ENCODE measurements at regions not wholly inside any gene's neighbourhood (a gene's known extent, or its start where the extent isn't known, plus 50 kb on each side); places are given as distances from the start of the nearest gene placed in this dataset.

DNA sequence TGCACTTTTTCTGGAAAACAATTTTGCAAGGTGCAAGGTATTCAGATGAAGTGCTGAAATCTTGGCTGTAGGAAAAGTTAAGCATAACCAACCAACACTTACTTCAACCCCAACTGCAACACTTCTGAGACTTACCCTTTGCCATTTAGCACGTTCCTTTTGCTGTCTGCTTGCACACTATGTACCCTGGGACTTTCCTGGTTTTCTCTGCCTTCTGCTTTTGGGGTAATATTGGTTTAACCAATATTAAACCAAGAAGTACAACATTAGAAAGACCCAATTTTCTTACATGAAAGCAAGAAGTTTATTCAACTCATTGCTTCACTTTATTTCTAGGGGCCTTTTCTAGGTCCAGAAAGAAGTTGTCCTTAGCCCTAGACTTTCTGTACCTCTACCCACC lies 193.0 kb downstream of the HLX start:
- no peak for DNase-seq

DNA sequence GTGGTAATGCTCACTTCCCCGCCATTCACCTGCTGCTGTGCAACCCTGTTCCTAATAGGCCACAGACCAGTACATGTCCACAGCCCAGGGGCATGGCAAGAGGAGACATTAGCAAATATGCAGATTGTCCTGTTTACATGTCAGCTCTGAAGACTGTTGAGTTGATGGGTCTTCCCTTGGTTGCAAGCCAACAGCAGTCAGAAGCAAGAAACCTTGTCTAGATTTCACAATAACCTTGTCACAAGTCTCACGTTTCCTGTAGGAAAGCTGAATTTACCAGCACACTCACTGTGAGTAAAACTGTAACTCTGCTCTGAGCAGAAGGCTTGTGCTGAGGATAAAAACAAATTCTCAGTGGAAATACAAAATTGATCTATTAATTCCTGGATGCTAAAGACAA lies 195.1 kb downstream of the HLX start:
- no peak for DNase-seq

DNA sequence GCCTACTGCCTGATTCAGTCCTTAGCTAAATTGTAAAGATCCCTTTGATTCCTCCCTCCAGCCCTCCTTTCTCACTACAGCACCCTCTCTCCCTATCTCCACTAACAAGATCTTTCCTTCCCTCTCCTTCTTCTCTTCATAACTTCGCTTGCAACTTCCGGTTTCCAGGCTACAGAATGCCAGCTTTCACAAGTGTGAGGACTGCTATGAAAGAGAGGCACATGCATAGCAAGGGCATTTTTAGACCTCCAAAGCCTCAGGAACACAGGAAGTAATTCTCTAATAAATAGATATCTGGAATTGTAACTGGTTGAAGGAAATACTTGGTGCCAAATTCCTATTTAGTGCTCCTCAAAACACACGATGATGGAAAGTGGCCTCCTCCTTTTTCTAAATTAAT lies 196.7 kb downstream of the HLX start:
- DNase-seq: no peak

DNA sequence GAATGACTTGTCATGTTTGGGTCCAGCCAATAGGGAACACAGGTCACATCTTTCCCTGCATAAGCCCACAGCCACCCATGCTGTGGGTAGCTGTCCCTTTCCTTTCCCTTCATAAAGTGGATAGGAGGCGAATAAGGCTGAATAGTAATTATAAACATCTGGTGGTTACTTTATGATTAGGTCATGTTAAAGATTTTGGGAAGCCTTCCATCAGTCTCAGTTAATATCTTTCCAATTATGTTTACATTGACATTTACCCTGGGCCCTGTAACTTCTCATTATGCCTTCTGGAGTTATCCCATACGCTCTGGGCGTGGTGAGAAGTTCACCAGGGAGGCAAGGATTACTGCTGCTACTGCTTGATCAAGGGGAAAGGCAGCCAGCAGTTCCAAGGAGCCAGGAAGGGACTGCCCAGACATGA lies 197.2 kb downstream of the HLX start:
- DNase-seq: no peak

DNA sequence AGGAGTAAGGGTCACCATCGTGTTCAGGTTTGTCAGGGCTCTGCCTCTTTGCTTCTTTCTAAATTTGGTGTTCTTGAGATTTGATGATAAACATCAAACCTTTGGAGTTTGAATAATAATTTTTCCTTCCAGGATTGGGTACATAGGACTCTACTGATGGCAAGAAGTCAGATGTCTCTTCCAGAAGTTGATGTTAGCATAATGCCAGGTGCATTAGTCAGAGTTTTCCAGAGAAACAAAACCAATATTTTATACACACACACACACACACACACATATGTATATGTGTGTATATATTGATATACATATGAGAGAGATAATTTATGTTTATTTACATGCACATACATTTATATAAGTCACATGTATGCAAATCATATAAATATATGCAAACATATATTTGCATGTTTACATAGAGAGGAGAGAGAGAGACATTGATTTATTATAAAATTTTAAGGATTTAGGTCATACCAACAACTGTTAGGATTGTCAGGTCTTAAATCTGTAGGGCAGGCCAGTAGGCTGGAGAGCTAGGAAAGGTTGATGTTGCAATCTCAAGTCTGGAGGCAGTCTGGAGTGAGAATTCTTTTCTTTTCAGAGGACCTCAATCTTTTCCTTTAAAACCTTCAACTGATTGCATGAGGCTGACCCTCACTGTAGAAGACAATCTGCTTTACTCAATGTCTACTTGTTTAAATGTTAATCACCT lies 199.2 kb downstream of the HLX start:
- DNase-seq: no peak

DNA sequence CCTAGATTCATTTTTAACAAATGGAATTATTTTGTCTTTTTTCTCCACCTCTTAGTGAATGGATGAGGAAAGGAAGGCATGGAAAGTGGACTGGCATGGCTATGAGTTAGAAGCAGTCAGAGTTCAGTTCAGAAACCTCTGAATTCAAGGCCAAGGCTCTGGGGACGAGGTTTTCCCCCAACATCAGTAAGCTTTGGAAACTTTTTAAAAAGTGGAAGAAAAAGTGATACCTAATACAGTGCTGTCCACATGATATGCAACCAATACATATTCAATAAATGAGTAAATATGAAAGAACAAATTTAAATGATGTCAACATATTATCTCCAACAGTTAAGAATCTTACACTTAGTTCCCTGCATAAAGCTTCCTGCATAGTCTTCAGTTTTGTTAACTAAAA lies 204.7 kb downstream of the HLX start:
- DNase-seq: no peak

DNA sequence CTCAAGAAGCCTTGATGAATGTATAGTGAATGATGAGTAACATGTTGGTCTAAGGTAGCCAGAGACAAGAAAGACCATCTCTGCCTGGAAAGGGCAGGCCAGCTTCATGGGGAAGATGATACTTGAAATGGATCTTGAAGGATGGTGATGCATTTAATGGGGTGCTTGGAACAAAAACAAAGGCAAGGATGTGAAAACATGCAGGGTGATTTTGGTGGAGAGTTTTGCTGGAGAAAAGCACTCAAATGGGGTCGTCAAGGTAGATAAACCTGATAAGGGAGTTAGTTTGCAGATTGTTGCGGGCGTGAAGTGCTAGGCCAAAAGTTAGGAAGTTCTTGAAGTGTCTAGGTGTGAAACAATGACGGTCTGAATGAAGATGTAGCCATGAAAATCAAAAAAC lies 205.4 kb downstream of the HLX start:
- no peak for DNase-seq

DNA sequence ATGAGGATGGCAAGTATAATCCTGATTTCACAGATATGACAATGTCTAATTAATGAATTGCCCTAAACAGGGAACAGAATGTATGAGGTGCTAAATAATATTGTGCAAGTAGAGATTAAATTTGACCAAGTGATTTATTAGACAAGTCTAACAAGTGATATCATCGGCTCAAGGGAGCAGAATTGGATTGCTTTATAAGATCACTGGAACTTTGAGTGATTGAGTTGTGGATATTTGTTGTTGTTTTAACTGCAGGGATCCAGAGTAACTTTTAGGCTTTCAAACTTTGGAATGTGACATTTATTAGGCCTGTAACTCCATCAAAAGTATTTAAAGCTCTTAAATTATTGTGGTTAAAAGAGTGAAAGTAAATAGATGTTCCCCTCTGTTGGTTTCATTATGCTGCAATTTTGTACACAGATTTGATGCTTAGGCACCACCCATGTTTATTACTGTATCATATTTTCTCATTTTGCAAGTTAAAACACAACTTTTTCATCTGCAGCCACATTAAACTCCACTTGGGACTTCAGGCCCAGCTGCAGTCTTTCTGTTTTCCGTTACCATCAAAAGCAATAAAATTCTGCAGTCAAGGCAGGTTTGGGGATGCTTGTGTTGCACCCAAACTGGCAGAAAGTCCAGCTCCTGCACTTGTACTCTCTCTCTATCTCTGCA lies 206.6 kb downstream of the HLX start:
- DNase-seq: no peak

DNA sequence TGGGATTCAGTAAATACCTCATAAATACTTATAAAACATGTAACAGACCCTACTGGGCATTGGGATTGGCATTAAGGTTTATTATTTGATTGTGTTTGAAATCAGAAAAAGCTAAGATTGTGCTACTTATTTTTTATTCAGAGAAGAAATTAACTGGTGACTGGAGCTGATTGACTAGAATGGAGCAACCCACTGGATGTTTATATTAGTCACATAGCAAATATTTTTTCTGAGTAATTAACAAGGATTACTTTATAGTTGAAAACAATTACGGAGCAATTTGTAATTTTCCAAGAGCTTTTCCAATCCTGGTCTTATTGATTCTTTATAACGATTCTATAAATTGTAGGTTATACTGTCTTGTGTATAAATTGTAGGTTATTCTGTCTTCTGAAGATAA lies 208.7 kb downstream of the HLX start:
- DNase-seq: no peak

DNA sequence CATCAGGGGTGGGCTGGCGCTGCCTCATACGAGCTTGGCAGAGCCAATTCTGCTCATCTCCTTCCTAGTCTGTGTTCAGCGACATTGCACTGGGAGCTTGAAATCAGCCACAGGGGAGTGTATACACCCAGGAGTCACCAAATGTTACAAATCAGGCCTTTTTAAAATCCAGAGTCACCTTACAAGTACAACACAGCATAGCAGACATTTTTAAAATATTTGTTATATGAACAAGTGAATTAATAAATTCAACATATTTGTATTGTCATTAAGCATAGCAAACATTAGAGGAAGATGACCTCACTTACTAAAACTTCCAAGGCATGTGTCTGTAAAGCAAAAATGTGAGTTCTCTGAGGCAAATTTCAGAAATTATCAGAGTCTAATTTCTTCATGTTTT lies 210.0 kb downstream of the HLX start:
- DNase-seq: no peak

DNA sequence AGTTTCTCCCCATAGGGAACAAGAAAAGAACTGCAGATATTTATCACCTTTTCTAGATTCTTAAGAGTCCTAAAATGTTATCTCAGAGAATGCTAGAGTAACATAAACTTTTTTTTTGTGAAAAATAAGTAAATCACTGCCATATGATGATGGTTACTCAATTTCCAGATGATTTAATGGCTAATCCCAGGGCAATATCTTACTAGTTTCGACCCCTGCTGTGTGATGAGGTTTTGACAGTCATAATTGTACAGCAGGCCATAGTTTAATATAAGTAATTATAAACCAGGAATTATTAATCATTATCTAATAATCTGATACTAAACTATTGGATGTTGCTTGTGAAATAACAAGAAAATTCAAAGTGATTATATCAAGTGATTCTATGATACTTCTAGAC lies 210.6 kb downstream of the HLX start:
- DNase-seq: no peak

DNA sequence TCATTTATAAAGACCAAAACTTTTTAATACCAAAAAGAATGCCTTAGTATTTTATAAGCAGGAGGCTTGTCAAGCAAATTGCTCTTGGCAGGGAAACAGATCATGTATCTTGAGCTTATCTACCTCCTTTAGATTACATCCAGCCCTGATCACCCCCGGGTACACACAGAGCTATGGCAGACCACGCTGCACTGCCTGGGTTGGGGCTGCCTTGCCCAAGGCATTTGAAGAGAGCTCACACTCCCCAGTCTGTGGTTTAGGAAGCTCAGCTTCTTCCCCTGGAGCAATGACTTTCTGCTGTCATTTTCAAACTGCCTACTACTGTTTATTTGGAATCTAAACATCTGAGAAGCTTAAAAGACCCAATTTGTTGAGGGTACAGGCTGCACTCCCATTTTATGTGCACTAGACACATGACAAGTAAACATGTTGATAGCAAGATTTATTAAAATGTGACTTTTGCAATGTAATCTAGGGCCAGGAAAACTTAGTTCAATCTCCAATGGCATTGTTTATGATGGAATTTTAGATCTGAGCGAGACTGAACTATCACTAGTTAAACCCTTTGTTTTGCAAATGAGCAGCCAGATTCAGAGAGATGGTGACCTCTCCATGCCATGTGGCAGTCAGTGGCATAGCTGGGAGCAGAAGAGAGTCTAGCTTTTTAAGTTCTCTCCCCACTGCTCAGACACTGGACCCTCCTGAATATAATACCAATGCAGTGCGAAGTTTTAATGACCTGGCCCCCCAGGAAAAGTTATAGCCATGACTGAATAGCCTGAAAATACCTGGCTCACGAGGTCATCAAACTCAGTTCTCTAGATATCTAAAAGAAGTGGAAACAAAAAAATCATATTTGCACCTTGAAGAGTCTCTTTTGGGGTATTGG lies 214.9 kb downstream of the HLX start:
- DNase-seq: no peak

DNA sequence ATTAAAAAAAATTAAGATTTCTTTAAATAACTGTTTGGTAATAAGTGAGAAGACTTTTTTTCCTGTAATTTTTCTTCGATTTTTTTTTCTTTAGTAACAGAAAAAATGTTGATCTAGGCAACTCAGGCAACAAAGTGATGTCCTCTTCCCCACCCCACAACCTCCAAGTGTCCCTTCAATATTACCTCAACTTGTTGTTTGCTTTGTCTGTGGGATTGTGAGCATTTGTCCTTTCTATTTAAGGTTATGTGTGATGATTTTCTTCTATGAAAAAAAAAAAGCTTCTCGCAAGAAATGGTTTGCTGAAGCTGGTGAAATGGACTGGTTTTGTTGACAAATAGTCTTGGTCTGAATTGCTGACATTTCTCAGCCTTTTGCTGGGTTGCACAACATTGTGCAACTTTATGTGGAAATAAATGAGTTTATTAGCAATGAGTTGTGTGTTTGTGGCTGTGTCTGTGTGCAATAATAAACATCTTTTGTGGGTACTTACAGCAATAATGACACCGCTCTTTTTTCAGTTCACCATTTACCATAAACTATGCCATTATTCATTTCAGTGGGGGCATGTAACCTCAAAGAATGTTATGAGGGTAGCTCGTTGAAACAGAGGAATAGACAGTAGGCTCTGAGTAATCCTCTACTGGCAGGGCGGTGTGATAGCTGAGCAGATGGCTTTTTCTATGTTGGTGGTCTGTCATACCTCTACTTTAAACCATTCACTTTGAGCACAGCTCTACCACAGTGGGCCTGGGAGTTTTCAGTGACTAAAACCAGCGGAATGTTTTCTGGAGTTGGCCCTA lies 218.4 kb downstream of the HLX start:
- DNase-seq: peak; percentile 30

DNA sequence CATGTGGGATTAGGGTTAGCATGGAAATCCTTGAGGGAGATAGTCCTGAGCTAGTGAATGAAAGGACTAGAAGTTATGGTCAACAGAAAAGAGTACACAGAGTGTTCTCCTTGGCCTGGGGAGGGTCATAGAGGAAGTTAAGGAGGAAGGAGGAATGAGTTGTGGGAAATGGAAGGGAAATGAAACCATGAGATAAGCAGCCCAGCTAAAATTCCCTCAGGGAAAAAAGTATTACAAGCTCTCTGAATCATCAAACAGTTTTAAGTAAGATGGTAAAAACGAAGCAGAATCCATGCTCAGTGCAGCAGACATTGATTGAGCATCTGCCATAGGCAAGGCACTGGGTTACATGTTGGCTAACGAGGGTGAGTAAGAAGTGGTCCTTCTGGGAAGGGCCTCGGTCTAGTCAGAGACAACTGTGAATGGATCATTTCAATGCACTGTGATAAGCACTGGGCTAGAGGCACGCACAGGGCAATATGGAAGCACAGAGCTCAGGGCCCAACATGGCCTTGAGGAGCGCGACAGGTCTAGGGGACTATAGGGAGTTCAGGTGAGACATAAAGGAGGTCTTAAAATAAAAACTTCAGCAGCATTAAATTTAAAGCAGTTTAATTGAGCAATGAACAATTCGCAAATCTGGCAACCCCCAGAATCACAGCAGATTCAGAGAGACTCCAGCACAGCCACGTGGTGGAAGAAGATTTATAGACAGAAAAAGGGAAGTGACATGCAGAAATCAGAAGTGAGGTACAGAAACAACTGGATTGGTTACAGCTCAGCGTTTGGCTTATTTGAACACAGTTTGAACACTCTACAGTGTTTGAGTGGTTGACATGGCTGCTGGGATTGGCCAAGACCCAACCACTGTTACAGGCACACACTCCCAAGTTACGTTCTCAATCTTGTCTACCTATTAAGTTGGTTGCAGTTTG lies 219.5 kb downstream of the HLX start:
- peak; percentile 42 for DNase-seq

DNA sequence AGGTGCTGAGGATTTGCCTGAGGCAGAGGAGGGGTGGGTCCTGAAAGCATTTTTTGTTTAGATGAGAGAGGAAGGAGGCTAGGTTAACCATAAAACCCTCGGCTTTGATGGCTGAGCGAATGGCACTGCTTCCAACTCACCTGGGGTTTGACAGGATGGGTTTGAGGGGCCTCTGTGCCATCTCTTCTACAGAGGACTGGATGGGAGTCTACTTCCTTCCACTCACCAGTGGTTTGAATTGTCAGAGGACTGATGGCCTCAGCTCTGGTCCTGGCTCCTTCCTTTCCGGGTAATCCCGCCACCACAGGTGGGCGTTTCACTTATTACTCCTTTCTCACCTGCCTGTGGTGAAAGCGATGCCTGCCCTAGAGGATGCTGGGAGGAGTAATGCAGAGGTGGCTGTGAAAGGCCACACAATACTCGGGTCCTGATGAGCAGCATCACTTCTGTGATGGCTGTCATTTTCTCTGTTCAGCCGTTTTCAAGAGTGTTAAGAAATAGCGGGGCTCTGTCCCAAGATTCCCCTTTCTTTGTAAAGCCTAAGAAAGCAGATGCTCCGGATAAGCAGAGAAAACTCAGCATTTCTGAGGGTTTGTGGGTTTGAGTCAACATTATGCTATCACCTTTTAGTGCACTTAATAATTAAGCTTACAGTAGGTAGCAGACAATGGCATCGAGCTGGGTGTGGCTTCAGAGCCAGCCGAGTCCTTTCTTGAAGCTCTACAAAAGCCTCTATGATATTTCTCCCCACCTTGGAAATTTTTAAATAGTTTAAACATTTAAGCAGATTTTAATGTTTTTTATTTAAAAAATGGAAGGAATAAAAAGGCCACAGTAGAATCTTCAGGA lies 220.7 kb downstream of the HLX start:
- DNase-seq: no peak

DNA sequence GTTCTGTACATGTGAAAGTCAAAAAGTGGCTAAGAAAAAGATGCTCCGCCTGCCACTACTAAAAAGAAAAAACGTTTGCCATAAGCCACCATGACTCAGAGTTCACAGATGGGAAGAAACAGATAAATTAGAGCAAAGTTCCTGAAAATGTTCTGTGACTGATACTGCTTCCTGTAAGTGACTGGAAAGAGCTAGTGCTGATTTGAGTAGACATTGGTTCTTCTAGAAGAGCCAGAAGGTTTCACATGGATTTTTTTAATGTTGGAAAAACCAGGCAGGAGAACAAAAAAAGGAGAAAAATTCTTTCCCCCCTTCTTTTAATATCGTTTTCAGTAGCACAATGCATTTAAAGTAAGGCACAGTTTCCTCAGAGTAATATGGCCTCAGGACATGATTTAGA lies 221.4 kb downstream of the HLX start:
- DNase-seq: no peak

DNA sequence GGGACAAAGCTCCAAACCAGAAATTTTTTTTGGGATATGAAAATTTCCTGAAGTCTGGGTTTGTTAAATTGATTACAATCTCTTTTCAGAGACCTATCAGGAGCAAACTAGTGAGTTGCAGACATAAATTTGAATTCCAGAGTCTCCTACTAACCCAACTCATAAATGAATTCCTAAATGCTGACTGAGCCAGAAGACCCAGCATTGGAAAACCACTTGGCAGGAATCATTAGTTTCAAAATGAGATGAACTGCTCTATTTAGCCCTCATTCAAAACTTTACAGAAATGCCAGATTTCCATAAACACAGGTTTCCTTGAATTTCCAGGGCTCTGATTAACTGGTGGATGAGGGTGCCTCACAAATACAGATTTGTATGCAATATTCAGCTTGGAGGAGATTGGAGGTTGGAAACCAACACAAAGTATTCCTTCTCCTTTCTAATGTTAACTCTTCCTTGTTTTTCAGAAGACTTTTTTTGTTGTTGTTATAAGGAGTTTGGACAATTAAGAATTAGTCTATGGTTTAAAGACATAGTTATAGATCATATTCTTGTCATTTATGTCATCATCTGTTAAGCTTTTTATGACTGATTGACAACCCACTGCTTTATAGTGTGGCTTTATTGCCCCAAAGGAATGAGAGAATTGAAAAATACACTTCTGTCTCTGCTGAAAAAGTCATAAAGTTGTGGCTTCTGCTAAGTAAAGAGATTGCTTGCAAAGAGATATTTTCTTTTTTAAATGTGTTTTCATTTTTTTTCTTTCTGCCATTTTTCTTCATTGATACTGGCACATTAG lies 222.8 kb downstream of the HLX start:
- no peak for DNase-seq

DNA sequence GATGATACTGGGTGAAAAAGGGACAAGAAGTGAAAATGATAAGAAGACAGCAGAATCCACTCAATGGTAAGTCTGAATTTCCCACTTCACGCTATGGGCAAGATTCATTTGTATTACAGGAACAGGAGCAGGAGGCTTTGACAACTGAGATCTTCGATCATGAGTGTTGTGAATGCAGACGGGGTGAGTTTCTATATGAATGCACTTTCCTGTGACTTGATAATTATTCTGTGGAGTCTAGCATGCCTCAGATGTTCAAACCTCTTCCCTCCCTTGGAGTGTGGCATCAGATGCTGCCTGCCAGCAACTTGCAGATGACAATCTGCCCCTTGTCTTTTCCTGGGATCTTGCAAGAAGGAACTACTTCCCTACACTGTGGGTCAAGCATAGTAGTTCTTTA lies 225.4 kb downstream of the HLX start:
- no peak for DNase-seq

DNA sequence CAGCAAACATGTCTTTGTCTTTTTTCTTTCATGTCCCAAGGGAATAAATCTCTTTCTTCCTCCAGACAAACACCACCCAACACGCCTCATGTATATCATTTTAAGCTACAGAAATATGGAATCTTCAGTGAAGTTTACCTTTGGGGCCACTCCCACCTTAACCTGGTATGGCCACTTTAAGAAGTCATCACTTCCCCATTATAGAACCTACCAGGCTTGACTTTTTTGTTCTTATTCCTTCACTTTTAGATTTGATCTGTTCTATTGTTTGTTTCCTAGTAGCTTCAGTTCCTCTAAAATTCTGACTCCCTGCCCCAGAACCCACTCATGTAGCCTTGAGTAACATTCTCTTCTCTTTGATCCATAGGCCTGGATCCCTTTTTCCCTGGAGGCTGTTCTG lies 226.3 kb downstream of the HLX start:
- no peak for DNase-seq

DNA sequence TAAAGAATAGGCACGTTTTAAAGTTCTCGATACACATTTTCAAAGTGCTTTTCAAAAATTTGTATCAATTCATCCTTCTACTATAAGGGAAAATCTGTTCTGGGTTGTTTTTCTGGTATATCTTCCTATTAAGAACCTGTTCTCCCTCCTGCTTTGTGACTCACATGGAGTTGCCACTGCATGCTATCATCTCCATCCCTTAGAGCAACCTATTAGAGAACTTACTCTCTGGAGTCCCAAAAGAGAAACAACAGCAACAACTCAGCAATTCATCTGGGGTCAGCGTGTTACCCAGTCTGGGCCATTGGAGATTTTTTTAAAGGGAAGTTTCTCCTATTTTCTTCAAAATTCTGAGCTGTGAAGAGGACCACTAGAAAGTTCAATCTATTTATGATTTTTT lies 227.4 kb downstream of the HLX start:
- no peak for DNase-seq
